GM18505 (cell line): ENCODE measurements at regions not wholly inside any gene's neighbourhood (a gene's known extent, or its start where the extent isn't known, plus 50 kb on each side); places are given as distances from the start of the nearest gene placed in this dataset.

Source experiments
- ATAC-seq: cut with Tn5 transposase; IDR thresholded peaks from one replicate; pipeline ENCODE4 v1.9.1; 2021; ENCODE audit not compliant: unreplicated experiment
- POLR2A ChIP-seq: IDR thresholded peaks from 4 replicates; pipeline ENCODE4 v1.6.1; 2011; ENCODE audit warnings: borderline replicate concordance; ENCODE audit not compliant: insufficient read depth, insufficient read length; ENCODE audit errors: extremely low read depth

DNA sequence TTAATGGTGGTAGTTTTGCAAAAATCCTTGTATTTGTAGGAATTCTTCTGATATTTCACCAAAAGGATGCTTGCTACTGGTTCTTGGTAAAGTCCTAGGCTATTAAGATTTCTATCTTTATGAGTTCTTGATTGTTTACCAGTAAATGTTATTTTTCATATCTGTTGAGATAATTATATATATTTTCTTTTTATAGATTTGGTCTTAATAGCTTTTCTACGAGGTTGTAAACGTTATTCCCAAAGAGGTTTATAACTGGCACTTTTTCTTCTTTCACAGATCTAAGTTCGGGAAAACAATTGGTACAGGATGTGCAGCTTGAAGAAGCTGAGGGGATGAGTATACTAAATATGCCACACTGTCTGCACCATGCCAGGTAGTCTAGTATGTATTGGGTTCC lies 55.1 kb upstream of the HBS1L start:
- no peak for TF ChIP-seq POLR2A

GRCh38 chr6:135108692-135109091 lies 54.1 kb upstream of the HBS1L start:
- no peak for ATAC-seq

More for the DNA sequence above, 55.1 kb upstream of the HBS1L start:
- no peak for ATAC-seq

DNA sequence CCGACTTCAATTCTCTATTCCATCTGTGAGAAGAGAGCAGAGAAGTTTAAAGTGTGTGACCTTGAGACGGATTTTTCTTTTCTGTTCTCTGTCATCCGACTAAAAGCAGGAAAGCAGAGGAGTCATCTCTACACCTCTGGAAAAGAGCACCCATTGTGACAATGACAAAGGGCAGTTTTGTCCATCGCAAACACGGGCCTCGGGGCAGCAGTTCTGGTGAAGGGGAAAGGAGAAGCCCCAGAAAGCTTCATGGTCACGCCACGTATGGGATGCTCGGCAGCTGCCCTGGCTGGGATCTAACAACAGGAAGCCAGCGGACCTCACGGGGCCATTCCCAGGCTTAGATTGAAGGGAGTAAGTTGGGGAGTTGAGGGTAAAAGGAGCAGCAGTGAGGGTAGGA lies 52.0 kb upstream of the HBS1L start:
- no peak for TF ChIP-seq POLR2A
- no peak for ATAC-seq

More at GRCh38 chr6:135108692-135109091, 54.1 kb upstream of the HBS1L start:
- TF ChIP-seq POLR2A = no peak

- TF ChIP-seq POLR2A = no peak
- ATAC-seq = no peak
Observed at GRCh38 chr6:135105710-135106109, 51.1 kb upstream of the HBS1L start.

DNA sequence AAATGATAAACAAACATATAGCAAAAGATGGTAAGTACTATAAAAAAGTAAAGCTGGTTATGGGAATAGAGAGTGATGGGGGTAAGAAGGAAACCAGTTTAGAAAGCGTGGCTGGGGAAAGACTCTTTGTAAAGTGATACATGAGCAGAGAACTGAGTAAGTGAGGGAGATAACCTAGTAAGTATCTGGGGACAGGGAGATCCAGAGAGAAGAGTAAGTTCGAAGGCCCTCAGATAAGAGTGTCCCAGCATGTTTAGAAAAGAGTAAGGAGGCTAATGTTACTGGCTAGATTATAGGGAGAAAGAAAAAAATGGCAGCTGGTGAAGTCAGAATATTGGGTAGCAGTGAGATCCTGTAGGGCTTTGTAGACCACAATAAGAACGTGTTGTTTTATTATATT lies 50.7 kb upstream of the HBS1L start:
- ATAC-seq = no peak
- TF ChIP-seq POLR2A = no peak
